GM12878 (cell line): ENCODE measurements at regions not wholly inside any gene's neighbourhood (a gene's known extent, or its start where the extent isn't known, plus 50 kb on each side); places are given as distances from the start of the nearest gene placed in this dataset.

Source experiments
- ATF3 ChIP-seq: IDR thresholded peaks from 2 replicates; pipeline ENCODE4 v1.6.1; 2011; ENCODE audit warnings: low read depth, mild to moderate bottlenecking, low read length, moderate library complexity, borderline replicate concordance; ENCODE audit errors: extremely low read depth
- BHLHE40 ChIP-seq, 2 experiments: fragments of 450-650 bp in 1 of 2; IDR thresholded peaks; 2 replicates each; pipeline ENCODE4 v1.6.1; 2011 to 2017; ENCODE audit warnings: low read depth in 2 of 2, borderline replicate concordance in 1 of 2, improper control_type of control experiment in 1 of 2, low read length in 1 of 2, mild to moderate bottlenecking in 1 of 2
- CEBPZ ChIP-seq: fragments of 150-350 bp; IDR thresholded peaks from 2 replicates; pipeline ENCODE4 v1.6.1; 2016; ENCODE audit warnings: low read depth, low read length
- CTCF ChIP-seq, 3 experiments: IDR thresholded peaks in 2 of 3; conservative IDR thresholded peaks in 1 of 3; 2 replicates each; pipeline ENCODE4 v1.5.1; 2011; ENCODE audit warnings: low read depth in 3 of 3, low read length in 3 of 3, mild to moderate bottlenecking in 3 of 3, control low read depth in 2 of 3, moderate library complexity in 2 of 3, inconsistent platforms in 1 of 3, mixed read lengths in 1 of 3; ENCODE audit not compliant: control insufficient read depth in 2 of 3, insufficient read depth in 1 of 3; ENCODE audit errors: extremely low read depth in 1 of 3
- EZH2 ChIP-seq: IDR thresholded peaks from 2 replicates; pipeline ENCODE4 v1.6.1; 2012; ENCODE audit warnings: low read depth, mild to moderate bottlenecking, control low read depth, inconsistent platforms, low read length, borderline replicate concordance; ENCODE audit not compliant: control insufficient read depth
- HDAC6 ChIP-seq: fragments of 200-600 bp; sonication (generic); IDR thresholded peaks from one replicate; pipeline ENCODE4 v1.8.0; 2017; ENCODE audit warnings: antibody characterized with exemption; ENCODE audit not compliant: unreplicated experiment
- MTA3 ChIP-seq: IDR thresholded peaks from 2 replicates; pipeline ENCODE4 v1.6.1; 2012; ENCODE audit warnings: low read length, inconsistent platforms, borderline replicate concordance
- PAX8 ChIP-seq: fragments of 450-650 bp; IDR thresholded peaks from 2 replicates; pipeline ENCODE4 v1.6.1; 2017; ENCODE audit warnings: mild to moderate bottlenecking, moderate library complexity
- POLR2A ChIP-seq: IDR thresholded peaks from 2 replicates; pipeline ENCODE4 v1.6.1; 2011; ENCODE audit warnings: low read depth, mild to moderate bottlenecking, low read length
- POLR2AphosphoS5 ChIP-seq: IDR thresholded peaks from 2 replicates; pipeline ENCODE4 v1.6.1; 2011; ENCODE audit warnings: mild to moderate bottlenecking, low read length, inconsistent platforms
- RAD21 ChIP-seq: IDR thresholded peaks from 2 replicates; pipeline ENCODE4 v1.6.1; 2011; ENCODE audit warnings: mild to moderate bottlenecking, low read depth, low read length, moderate library complexity; ENCODE audit not compliant: insufficient read depth
- SMC3 ChIP-seq: IDR thresholded peaks from 2 replicates; pipeline ENCODE4 v1.6.1; 2011; ENCODE audit warnings: low read length, improper control_type of control experiment, borderline replicate concordance
- SREBF2 ChIP-seq: IDR thresholded peaks from 2 replicates; pipeline ENCODE4 v1.6.1; 2012; ENCODE audit warnings: mild to moderate bottlenecking, low read length
- ZNF687 ChIP-seq: fragments of 450-650 bp; IDR thresholded peaks from 2 replicates; pipeline ENCODE4 v1.6.1; 2017; ENCODE audit warnings: mild to moderate bottlenecking, moderate library complexity

- TF ChIP-seq POLR2AphosphoS5: no peak
- TF ChIP-seq CTCF (IDR thresholded peaks at IDR 0.05 in 2 of 3, conservative IDR thresholded peaks at IDR 0.05 in 1 of 3; ENCODE audit: control insufficient read depth in 2 of 3, extremely low read depth in 1 of 3, insufficient read depth in 1 of 3, low read depth in 3 of 3, low read length in 3 of 3): no peak
- TF ChIP-seq SREBF2: no peak
- no peak for TF ChIP-seq BHLHE40 (IDR thresholded peaks at IDR 0.05; ENCODE audit: borderline replicate concordance in 1 of 2, low read depth in 2 of 2, low read length in 1 of 2)
- no peak for TF ChIP-seq ATF3
- TF ChIP-seq EZH2: no peak
- no peak for TF ChIP-seq MTA3
- no peak for TF ChIP-seq SMC3
- no peak for TF ChIP-seq RAD21
- TF ChIP-seq ZNF687: no peak
- no peak for TF ChIP-seq HDAC6
- no peak for TF ChIP-seq POLR2A
- TF ChIP-seq CEBPZ: no peak
- no peak for TF ChIP-seq PAX8
These were observed 153.1 kb downstream of the GC start for GRCh38 chr4:71630803-71631202.
